ENCODE measurements at regions not wholly inside any gene's neighbourhood (a gene's known extent, or its start where the extent isn't known, plus 50 kb on each side); places are given as distances from the start of the nearest gene placed in this dataset.

DNA sequence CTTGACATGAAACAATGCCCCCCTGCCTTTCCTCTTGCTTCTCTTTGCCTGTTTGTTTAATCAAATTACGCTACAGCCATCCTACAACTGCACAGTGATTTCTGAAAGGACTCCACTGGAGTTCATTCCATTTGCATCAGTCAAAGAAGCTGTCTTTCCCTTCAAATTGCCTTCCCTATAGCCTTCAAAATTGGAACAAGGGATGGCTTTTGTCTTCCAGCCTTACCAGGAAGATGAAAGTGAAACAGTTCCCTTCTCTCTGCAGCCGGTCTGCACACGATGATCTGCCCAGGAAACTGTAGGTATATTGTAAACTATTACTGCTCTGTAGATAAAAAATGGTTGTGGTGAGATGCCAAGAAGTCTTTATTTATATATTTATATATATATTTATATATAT is 65.6 kb upstream of the ETS2 start:
- TF ChIP-seq RBAK (tag by site-specific recombination; IDR thresholded peaks at IDR 0.05) (no peak), ZNF391 (tag by site-specific recombination; IDR thresholded peaks at IDR 0.05; ENCODE audit: borderline replicate concordance, low read depth) (no peak), HOXD13 (CRISPR knock-in tag; IDR thresholded peaks at IDR 0.05; ENCODE audit: borderline replicate concordance) (no peak), BCL11B (tag by site-specific recombination; IDR thresholded peaks at IDR 0.05; ENCODE audit: low read depth) (no peak), ZNF10 (tag by site-specific recombination; IDR thresholded peaks at IDR 0.05) (no peak), ZNF791 (tag by site-specific recombination; IDR thresholded peaks at IDR 0.05) (no peak), ZBTB17 (tag by site-specific recombination; IDR thresholded peaks at IDR 0.05) (no peak), SP3 (tag by site-specific recombination; IDR thresholded peaks at IDR 0.05) (no peak), ZNF335 (tag by site-specific recombination; conservative IDR thresholded peaks at IDR 0.05) (no peak), ZNF629 (tag by site-specific recombination; IDR thresholded peaks at IDR 0.05) (no peak), KLF10 (tag by site-specific recombination; IDR thresholded peaks at IDR 0.05) (no peak), ZNF514 (tag by site-specific recombination; IDR thresholded peaks at IDR 0.05) (no peak), MYNN (tag by site-specific recombination; IDR thresholded peaks at IDR 0.05; ENCODE audit: borderline replicate concordance) (no peak), TRIM28 (IDR thresholded peaks at IDR 0.05; ENCODE audit: borderline replicate concordance, low read length) (no peak), ZNF433 (tag by site-specific recombination; IDR thresholded peaks at IDR 0.05; ENCODE audit: low read depth) (no peak), ZNF132 (tag by site-specific recombination; IDR thresholded peaks at IDR 0.05; ENCODE audit: borderline replicate concordance) (no peak), ZNF701 (tag by site-specific recombination; IDR thresholded peaks at IDR 0.05) (no peak)
- TF ChIP-seq, protein P1, sequence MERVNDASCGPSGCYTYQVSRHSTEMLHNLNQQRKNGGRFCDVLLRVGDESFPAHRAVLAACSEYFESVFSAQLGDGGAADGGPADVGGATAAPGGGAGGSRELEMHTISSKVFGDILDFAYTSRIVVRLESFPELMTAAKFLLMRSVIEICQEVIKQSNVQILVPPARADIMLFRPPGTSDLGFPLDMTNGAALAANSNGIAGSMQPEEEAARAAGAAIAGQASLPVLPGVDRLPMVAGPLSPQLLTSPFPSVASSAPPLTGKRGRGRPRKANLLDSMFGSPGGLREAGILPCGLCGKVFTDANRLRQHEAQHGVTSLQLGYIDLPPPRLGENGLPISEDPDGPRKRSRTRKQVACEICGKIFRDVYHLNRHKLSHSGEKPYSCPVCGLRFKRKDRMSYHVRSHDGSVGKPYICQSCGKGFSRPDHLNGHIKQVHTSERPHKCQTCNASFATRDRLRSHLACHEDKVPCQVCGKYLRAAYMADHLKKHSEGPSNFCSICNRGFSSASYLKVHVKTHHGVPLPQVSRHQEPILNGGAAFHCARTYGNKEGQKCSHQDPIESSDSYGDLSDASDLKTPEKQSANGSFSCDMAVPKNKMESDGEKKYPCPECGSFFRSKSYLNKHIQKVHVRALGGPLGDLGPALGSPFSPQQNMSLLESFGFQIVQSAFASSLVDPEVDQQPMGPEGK (tag by site-specific recombination; IDR thresholded peaks at IDR 0.05), result no peak
- TF ChIP-seq, protein P2, sequence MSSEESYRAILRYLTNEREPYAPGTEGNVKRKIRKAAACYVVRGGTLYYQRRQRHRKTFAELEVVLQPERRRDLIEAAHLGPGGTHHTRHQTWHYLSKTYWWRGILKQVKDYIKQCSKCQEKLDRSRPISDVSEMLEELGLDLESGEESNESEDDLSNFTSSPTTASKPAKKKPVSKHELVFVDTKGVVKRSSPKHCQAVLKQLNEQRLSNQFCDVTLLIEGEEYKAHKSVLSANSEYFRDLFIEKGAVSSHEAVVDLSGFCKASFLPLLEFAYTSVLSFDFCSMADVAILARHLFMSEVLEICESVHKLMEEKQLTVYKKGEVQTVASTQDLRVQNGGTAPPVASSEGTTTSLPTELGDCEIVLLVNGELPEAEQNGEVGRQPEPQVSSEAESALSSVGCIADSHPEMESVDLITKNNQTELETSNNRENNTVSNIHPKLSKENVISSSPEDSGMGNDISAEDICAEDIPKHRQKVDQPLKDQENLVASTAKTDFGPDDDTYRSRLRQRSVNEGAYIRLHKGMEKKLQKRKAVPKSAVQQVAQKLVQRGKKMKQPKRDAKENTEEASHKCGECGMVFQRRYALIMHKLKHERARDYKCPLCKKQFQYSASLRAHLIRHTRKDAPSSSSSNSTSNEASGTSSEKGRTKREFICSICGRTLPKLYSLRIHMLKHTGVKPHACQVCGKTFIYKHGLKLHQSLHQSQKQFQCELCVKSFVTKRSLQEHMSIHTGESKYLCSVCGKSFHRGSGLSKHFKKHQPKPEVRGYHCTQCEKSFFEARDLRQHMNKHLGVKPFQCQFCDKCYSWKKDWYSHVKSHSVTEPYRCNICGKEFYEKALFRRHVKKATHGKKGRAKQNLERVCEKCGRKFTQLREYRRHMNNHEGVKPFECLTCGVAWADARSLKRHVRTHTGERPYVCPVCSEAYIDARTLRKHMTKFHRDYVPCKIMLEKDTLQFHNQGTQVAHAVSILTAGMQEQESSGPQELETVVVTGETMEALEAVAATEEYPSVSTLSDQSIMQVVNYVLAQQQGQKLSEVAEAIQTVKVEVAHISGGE (tag by site-specific recombination; conservative IDR thresholded peaks at IDR 0.05; ENCODE audit: low read depth), result no peak
- TF ChIP-seq, protein P3, sequence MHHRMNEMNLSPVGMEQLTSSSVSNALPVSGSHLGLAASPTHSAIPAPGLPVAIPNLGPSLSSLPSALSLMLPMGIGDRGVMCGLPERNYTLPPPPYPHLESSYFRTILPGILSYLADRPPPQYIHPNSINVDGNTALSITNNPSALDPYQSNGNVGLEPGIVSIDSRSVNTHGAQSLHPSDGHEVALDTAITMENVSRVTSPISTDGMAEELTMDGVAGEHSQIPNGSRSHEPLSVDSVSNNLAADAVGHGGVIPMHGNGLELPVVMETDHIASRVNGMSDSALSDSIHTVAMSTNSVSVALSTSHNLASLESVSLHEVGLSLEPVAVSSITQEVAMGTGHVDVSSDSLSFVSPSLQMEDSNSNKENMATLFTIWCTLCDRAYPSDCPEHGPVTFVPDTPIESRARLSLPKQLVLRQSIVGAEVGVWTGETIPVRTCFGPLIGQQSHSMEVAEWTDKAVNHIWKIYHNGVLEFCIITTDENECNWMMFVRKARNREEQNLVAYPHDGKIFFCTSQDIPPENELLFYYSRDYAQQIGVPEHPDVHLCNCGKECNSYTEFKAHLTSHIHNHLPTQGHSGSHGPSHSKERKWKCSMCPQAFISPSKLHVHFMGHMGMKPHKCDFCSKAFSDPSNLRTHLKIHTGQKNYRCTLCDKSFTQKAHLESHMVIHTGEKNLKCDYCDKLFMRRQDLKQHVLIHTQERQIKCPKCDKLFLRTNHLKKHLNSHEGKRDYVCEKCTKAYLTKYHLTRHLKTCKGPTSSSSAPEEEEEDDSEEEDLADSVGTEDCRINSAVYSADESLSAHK (tag by site-specific recombination; IDR thresholded peaks at IDR 0.05), result no peak

More for the DNA sequence above, 65.6 kb upstream of the ETS2 start:
- POLR2A ChIA-PET, result no interaction called here
- Histone ChIP-seq H3K4me1 (ENCODE audit: control insufficient read depth, insufficient read depth, low read length) (no peaks in the 10 kb centered on the region), H3K27ac (ENCODE audit: extremely low read depth, low read depth, low read length) (no peak overlapping the region), H3K36me3 (ENCODE audit: control insufficient read depth in 2 of 2, insufficient read depth in 1 of 2, low read length in 2 of 2) (no peaks in the 10 kb centered on the region), H3K9me3 (ENCODE audit: control insufficient read depth, insufficient read depth, low read depth, low read length) (no peaks in the 10 kb centered on the region), H3K4me3 (ENCODE audit: low read depth, low read length) (no peak overlapping the region)
- CTCF ChIA-PET, result no interaction called here
